Nephron (organoid): ENCODE measurements at regions not wholly inside any gene's neighbourhood (a gene's known extent, or its start where the extent isn't known, plus 50 kb on each side); places are given as distances from the start of the nearest gene placed in this dataset.
A peak's percentile ranks its signal among the peaks of the same experiment; 100 is the strongest.

Experiments used
- H3K27ac Mint-ChIP-seq, 3 experiments: 2 replicates each; pipeline ENCODE4 v1.8.0; 2020; ENCODE audit warnings: mixed read lengths in 3 of 3, mild to moderate bottlenecking in 2 of 3, moderate library complexity in 1 of 3
- H3K27me3 Mint-ChIP-seq: 2 replicates; pipeline ENCODE4 v1.8.0; 2021; ENCODE audit warnings: low read depth, mild to moderate bottlenecking, moderate library complexity, mixed read lengths
- H3K36me3 Mint-ChIP-seq: 2 replicates; pipeline ENCODE4 v1.8.0; 2020; ENCODE audit warnings: low read depth, mixed read lengths
- H3K4me1 Mint-ChIP-seq: 2 replicates; pipeline ENCODE4 v1.8.0; 2020; ENCODE audit warnings: mixed read lengths
- H3K4me3 Mint-ChIP-seq, 3 experiments: 2 replicates each; pipeline ENCODE4 v1.8.0; 2020; ENCODE audit warnings: mild to moderate bottlenecking in 3 of 3, mixed read lengths in 3 of 3, moderate library complexity in 2 of 3
- H3K9me3 Mint-ChIP-seq: 2 replicates; pipeline ENCODE4 v1.8.0; 2020; ENCODE audit warnings: mixed read lengths
- TF ChIP-seq, protein P1 (sequence below), 3 experiments: fragments of 200-600 bp; sonication (generic); IDR thresholded peaks; one replicate each; pipeline ENCODE4 v1.5.0; 2021; ENCODE audit warnings: antibody characterized with exemption in 3 of 3; ENCODE audit not compliant: unreplicated experiment in 3 of 3

DNA sequence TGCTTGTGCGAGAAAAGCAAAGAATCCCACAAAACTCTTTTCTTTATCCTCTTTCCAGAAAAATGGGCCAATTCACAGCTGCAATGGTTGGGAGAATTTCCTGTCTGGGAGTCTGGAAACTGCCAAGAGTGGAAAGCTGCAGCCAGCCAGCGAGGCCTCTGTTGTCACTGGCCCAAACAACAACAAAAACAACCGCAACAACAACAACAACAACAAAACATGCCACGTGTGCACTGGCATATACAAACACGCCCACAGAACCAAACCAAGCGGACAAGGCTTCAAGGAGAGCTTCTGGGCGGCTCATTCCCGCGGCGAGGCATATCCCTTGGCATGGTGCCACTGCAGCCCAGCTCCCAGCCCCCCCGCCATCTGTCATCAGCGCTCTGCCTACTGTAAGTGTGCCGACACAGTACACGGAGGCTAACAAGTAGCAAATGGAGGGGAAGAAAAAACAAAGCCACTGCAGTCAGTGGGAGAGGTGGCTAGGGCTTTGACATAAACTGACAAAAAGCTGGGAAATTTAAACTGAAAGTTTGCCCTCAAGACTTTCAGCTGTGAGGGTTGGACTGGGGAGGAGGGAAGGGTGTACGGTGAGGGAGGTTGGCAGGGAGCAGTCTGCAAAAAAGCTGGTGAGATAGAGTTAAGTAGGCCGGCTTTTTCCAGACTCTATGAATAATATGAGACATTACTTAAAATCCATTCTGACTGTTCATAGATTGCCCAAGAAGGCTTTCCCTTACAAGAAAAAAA is 165.0 kb upstream of the ZNF462 start:
- TF ChIP-seq, protein P1, sequence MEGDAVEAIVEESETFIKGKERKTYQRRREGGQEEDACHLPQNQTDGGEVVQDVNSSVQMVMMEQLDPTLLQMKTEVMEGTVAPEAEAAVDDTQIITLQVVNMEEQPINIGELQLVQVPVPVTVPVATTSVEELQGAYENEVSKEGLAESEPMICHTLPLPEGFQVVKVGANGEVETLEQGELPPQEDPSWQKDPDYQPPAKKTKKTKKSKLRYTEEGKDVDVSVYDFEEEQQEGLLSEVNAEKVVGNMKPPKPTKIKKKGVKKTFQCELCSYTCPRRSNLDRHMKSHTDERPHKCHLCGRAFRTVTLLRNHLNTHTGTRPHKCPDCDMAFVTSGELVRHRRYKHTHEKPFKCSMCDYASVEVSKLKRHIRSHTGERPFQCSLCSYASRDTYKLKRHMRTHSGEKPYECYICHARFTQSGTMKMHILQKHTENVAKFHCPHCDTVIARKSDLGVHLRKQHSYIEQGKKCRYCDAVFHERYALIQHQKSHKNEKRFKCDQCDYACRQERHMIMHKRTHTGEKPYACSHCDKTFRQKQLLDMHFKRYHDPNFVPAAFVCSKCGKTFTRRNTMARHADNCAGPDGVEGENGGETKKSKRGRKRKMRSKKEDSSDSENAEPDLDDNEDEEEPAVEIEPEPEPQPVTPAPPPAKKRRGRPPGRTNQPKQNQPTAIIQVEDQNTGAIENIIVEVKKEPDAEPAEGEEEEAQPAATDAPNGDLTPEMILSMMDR (IDR thresholded peaks at IDR 0.05; ENCODE audit: unreplicated experiment in 3 of 3), result no peak
- H3K9me3 Mint-ChIP-seq, result no peaks in the 10 kb centered on the region
- H3K36me3 Mint-ChIP-seq, result no peaks in the 10 kb centered on the region
- H3K27ac Mint-ChIP-seq, result peak overlapping the region in 2 of 3 experiments; percentile 72 to 90
- H3K4me1 Mint-ChIP-seq, result peaks cover 30% of the 10 kb centered on the region
- no peaks in the 10 kb centered on the region for H3K27me3 Mint-ChIP-seq
- peak overlapping the region in 2 of 3 experiments; percentile 50 to 65 for H3K4me3 Mint-ChIP-seq

DNA sequence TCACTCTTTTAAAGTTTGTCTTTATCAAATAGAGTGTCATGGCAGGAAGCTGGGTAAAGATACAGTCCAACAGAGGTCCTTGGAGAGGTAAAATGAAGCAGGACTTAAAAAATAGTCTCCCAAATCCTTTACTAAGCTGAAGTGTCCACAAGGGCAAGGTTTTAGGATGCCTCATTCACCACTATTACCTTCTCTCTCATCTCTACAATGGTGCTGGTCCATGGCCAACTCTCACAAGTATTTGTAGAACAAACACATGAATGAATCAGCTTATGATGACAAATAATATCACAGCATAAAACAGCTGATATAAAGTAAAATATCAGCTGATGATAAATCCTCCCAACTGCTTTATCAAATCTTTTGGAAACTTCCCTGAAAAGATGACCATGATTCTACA is 162.3 kb upstream of the ZNF462 start:
- Mint-ChIP-seq H3K27me3 (no peaks in the 10 kb centered on the region), H3K36me3 (no peaks in the 10 kb centered on the region), H3K9me3 (peaks cover 5% of the 10 kb centered on the region), H3K4me1 (peaks cover 27% of the 10 kb centered on the region), H3K27ac (no peak overlapping the region), H3K4me3 (no peak overlapping the region)
- TF ChIP-seq, protein P1 (IDR thresholded peaks at IDR 0.05; ENCODE audit: unreplicated experiment in 3 of 3), result no peak

DNA sequence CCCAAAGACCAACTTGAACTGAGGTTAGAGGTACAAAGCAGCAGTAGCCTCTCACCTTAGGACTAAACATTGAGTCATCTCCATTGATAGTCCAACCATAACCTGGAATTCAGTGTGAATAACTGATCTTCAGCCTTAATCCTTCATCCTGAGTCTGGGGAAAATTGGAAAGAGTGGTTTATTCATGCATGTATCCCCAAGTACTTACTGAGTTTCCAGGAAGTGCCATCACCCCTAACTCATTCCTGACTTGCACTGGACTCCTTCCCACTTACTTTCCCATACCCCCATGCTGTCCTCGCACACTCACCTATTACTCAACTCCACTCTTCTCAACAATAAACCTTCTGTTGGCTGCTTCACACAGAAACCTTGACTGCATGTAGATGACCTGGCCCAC is 161.4 kb upstream of the ZNF462 start:
- no peak overlapping the region for H3K27ac Mint-ChIP-seq
- no peaks in the 10 kb centered on the region for H3K27me3 Mint-ChIP-seq
- peaks cover 5% of the 10 kb centered on the region for H3K9me3 Mint-ChIP-seq
- TF ChIP-seq, protein P1 (IDR thresholded peaks at IDR 0.05; ENCODE audit: unreplicated experiment in 3 of 3), result no peak
- no peak overlapping the region for H3K4me3 Mint-ChIP-seq
- no peaks in the 10 kb centered on the region for H3K36me3 Mint-ChIP-seq
- H3K4me1 Mint-ChIP-seq, result peaks cover 24% of the 10 kb centered on the region

DNA sequence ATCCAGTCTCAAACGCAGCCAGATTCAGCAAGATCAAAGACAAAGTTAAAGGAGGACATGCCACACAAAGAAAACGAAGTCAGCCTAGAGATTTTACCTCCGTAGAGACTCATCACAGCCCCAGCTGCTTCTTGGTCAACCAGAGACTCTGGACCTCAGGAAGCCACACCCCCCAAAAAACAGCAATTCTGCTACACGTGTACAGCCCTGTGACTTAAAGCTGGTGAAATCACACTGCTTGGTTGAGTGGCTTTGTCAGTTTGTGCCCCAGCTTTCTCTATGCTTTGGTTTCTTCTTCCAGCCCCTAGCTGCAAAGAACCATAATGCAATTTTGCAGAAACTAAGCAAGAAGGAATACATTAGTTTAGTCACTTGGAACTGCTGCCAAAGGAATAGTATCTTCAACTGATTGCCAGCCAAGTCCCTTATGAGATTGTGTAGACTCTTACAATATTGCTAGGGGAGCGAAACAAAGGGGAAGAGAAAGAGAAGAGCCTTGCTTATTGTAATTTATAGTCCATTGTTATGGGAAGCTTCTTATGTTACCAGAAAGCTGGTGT is 158.8 kb upstream of the ZNF462 start:
- H3K4me3 Mint-ChIP-seq, result no peak overlapping the region
- peaks cover 5% of the 10 kb centered on the region for H3K9me3 Mint-ChIP-seq
- TF ChIP-seq, protein P1 (IDR thresholded peaks at IDR 0.05; ENCODE audit: unreplicated experiment in 3 of 3), result no peak
- H3K36me3 Mint-ChIP-seq, result no peaks in the 10 kb centered on the region
- peaks cover 31% of the 10 kb centered on the region for H3K4me1 Mint-ChIP-seq
- H3K27me3 Mint-ChIP-seq, result no peaks in the 10 kb centered on the region
- H3K27ac Mint-ChIP-seq, result peak overlapping the region in 2 of 3 experiments; percentile 6 to 17

DNA sequence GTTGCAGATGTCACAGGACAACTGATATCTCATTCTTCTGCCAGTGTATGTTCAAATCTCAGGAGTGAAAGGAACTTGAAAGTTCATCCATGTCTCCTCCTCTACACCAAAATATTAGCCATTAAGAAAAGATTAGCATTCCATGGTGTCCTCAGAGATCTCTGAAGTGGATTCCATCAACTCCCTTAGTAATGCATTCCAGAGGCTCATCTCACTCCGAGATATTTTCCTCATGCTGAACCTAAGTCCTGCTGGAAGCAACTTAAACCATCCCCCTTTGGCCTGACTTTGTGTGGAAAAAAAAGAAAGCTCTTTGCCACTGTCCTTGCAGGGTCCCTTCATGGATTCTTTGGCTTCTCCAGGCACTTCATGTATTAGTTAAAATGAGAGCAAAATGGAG is 155.7 kb upstream of the ZNF462 start:
- peaks cover 5% of the 10 kb centered on the region for H3K9me3 Mint-ChIP-seq
- TF ChIP-seq, protein P1 (IDR thresholded peaks at IDR 0.05; ENCODE audit: unreplicated experiment in 3 of 3), result no peak
- no peak overlapping the region for H3K4me3 Mint-ChIP-seq
- H3K4me1 Mint-ChIP-seq, result peaks cover 31% of the 10 kb centered on the region
- no peaks in the 10 kb centered on the region for H3K27me3 Mint-ChIP-seq
- peak overlapping the region in 2 of 3 experiments; percentile 73 for H3K27ac Mint-ChIP-seq
- H3K36me3 Mint-ChIP-seq, result no peaks in the 10 kb centered on the region
